H9 (cell line): ENCODE measurements at regions not wholly inside any gene's neighbourhood (a gene's known extent, or its start where the extent isn't known, plus 50 kb on each side); places are given as distances from the start of the nearest gene placed in this dataset.

ENCODE experiments used
- DNase-seq: peaks from one replicate; pipeline ENCODE4 v3.0.0-alpha.2; 2017
- H2AFZ ChIP-seq: one replicate; pipeline ENCODE4 v1.6.1; 2013; ENCODE audit warnings: mild to moderate bottlenecking, low read length, control low read depth, moderate library complexity
- H2AK5ac ChIP-seq: 2 replicates; pipeline ENCODE4 v1.6.1; 2013; ENCODE audit warnings: low read length, control low read depth, mixed read lengths; ENCODE audit not compliant: insufficient read length
- H2BK120ac ChIP-seq: one replicate; pipeline ENCODE4 v1.6.1; 2013; ENCODE audit warnings: low read depth, mild to moderate bottlenecking, low read length, control low read depth, inconsistent platforms; ENCODE audit not compliant: poor library complexity, severe bottlenecking
- H2BK12ac ChIP-seq: 2 replicates; pipeline ENCODE4 v1.6.1; 2013; ENCODE audit warnings: low read length, control low read depth, mixed read lengths, low read depth; ENCODE audit not compliant: insufficient read length
- H2BK15ac ChIP-seq: 2 replicates; pipeline ENCODE4 v1.6.1; 2013; ENCODE audit warnings: low read depth, low read length, control low read depth
- H2BK20ac ChIP-seq: one replicate; pipeline ENCODE4 v1.6.1; 2013; ENCODE audit warnings: low read depth, mild to moderate bottlenecking, low read length, control low read depth, inconsistent platforms; ENCODE audit not compliant: poor library complexity, severe bottlenecking
- H2BK5ac ChIP-seq: 2 replicates; pipeline ENCODE4 v1.6.1; 2013; ENCODE audit warnings: low read length, control low read depth, mixed read lengths; ENCODE audit not compliant: insufficient read length
- H3K14ac ChIP-seq: 2 replicates; pipeline ENCODE4 v1.6.1; 2013; ENCODE audit warnings: low read length, control low read depth; ENCODE audit not compliant: insufficient read depth
- H3K18ac ChIP-seq: 2 replicates; pipeline ENCODE4 v1.6.1; 2013; ENCODE audit warnings: low read depth, mild to moderate bottlenecking, mixed read lengths, low read length, control low read depth; ENCODE audit not compliant: insufficient read length
- H3K23ac ChIP-seq: 2 replicates; pipeline ENCODE4 v1.6.1; 2013; ENCODE audit warnings: low read length, control low read depth, mixed read lengths, low read depth; ENCODE audit not compliant: insufficient read length
- H3K23me2 ChIP-seq: 2 replicates; pipeline ENCODE4 v1.6.1; 2013; ENCODE audit warnings: low read depth, mild to moderate bottlenecking, mixed read lengths, low read length, control low read depth; ENCODE audit not compliant: insufficient read length, poor library complexity, severe bottlenecking
- H3K27ac ChIP-seq: 2 replicates; pipeline ENCODE4 v1.5.1; 2013; ENCODE audit warnings: low read length, control low read depth, mixed read lengths, low read depth; ENCODE audit not compliant: insufficient read length
- H3K27me3 ChIP-seq: 2 replicates; pipeline ENCODE4 v1.6.1; 2013; ENCODE audit warnings: low read length, control low read depth, inconsistent platforms; ENCODE audit not compliant: insufficient read depth
- H3K4ac ChIP-seq: 2 replicates; pipeline ENCODE4 v1.6.1; 2013; ENCODE audit warnings: low read depth, mild to moderate bottlenecking, control low read depth, inconsistent platforms, low read length, moderate library complexity
- H3K4me1 ChIP-seq: 2 replicates; pipeline ENCODE4 v1.6.1; 2013; ENCODE audit warnings: low read length, control low read depth, inconsistent platforms; ENCODE audit not compliant: insufficient read depth
- H3K4me2 ChIP-seq: 2 replicates; pipeline ENCODE4 v1.6.1; 2013; ENCODE audit warnings: low read length, control low read depth, mixed read lengths; ENCODE audit not compliant: insufficient read length, insufficient read depth
- H3K56ac ChIP-seq: 2 replicates; pipeline ENCODE4 v1.6.1; 2013; ENCODE audit warnings: low read depth, mild to moderate bottlenecking, mixed read lengths, low read length, control low read depth; ENCODE audit not compliant: insufficient read length
- H3K79me1 ChIP-seq: 2 replicates; pipeline ENCODE4 v1.6.1; 2013; ENCODE audit warnings: low read depth, mild to moderate bottlenecking, moderate library complexity, low read length, control low read depth, inconsistent platforms; ENCODE audit not compliant: insufficient read depth, poor library complexity, severe bottlenecking
- H3K79me2 ChIP-seq: 2 replicates; pipeline ENCODE4 v1.6.1; 2013; ENCODE audit warnings: low read length, control low read depth, inconsistent platforms; ENCODE audit not compliant: insufficient read depth
- H3K9ac ChIP-seq: 2 replicates; pipeline ENCODE4 v1.6.1; 2013; ENCODE audit warnings: low read length, control low read depth, mixed read lengths; ENCODE audit not compliant: insufficient read length; ENCODE audit errors: extremely low read depth
- H3K9me3 ChIP-seq: one replicate; pipeline ENCODE4 v1.6.1; 2013; ENCODE audit warnings: low read depth, low read length, inconsistent platforms; ENCODE audit not compliant: control insufficient read depth
- H3T11ph ChIP-seq: one replicate; pipeline ENCODE4 v1.6.1; 2013; ENCODE audit warnings: mild to moderate bottlenecking, low read length, control low read depth, inconsistent platforms
- H4K20me1 ChIP-seq: one replicate; pipeline ENCODE4 v1.6.1; 2013; ENCODE audit not compliant: control insufficient read depth, insufficient read length, insufficient read depth
- H4K5ac ChIP-seq: 2 replicates; pipeline ENCODE4 v1.6.1; 2013; ENCODE audit warnings: low read depth, mild to moderate bottlenecking, mixed read lengths, low read length, control low read depth; ENCODE audit not compliant: insufficient read length
- H4K8ac ChIP-seq: replicated peaks from 2 replicates; pipeline ENCODE4 v1.6.1; 2013; ENCODE audit warnings: low read length, control low read depth, mixed read lengths, low read depth; ENCODE audit not compliant: insufficient read length
- H4K91ac ChIP-seq: 2 replicates; pipeline ENCODE4 v1.6.1; 2013; ENCODE audit warnings: low read depth, mild to moderate bottlenecking, moderate library complexity, mixed read lengths, low read length, control low read depth; ENCODE audit not compliant: insufficient read length
- H3K27ac Mint-ChIP-seq, 3 experiments: 2 replicates in 2 of 3; 3 replicates in 1 of 3; pipeline ENCODE4 v1.8.0; 2020 to 2021; ENCODE audit warnings: mixed read lengths in 3 of 3, mild to moderate bottlenecking in 1 of 3, moderate library complexity in 1 of 3
- H3K27me3 Mint-ChIP-seq: 2 replicates; pipeline ENCODE4 v1.8.0; 2021; ENCODE audit warnings: low read depth, mild to moderate bottlenecking, moderate library complexity, mixed read lengths
- H3K36me3 Mint-ChIP-seq, 3 experiments: 2 replicates in 2 of 3; 3 replicates in 1 of 3; pipeline ENCODE4 v1.8.0; 2020 to 2021; ENCODE audit warnings: low read depth in 3 of 3, mixed read lengths in 3 of 3; ENCODE audit not compliant: insufficient read depth in 1 of 3
- H3K4me1 Mint-ChIP-seq, 2 experiments: 2 replicates each; pipeline ENCODE4 v1.8.0; 2020; ENCODE audit warnings: mixed read lengths in 2 of 2
- H3K4me3 Mint-ChIP-seq, 2 experiments: 2 replicates in 1 of 2; 3 replicates in 1 of 2; pipeline ENCODE4 v1.8.0; 2020 to 2021; ENCODE audit warnings: mild to moderate bottlenecking in 2 of 2, mixed read lengths in 2 of 2, moderate library complexity in 1 of 2
- H3K9me3 Mint-ChIP-seq, 2 experiments: 2 replicates in 1 of 2; 3 replicates in 1 of 2; pipeline ENCODE4 v1.8.0; 2020; ENCODE audit warnings: mild to moderate bottlenecking in 2 of 2, mixed read lengths in 2 of 2, moderate library complexity in 1 of 2
- CTCF ChIP-seq: fragments of 200-600 bp; sonication (generic); conservative IDR thresholded peaks from 3 replicates; pipeline ENCODE4 v1.8.0; 2021; ENCODE audit warnings: antibody characterized with exemption, mild to moderate bottlenecking
- WGBS: extraction: QIAGEN DNeasy Blood & Tissue Kit; methylation state at CpG from one replicate; pipeline ENCODE4 v1.1.7; 2013; ENCODE audit warnings: missing lambda C conversion rate, low lambda C conversion rate, mixed read lengths; ENCODE audit not compliant: insufficient read length; ENCODE audit errors: extremely low coverage; 5-methylcytosine and 5-hydroxymethylcytosine counted together

DNA sequence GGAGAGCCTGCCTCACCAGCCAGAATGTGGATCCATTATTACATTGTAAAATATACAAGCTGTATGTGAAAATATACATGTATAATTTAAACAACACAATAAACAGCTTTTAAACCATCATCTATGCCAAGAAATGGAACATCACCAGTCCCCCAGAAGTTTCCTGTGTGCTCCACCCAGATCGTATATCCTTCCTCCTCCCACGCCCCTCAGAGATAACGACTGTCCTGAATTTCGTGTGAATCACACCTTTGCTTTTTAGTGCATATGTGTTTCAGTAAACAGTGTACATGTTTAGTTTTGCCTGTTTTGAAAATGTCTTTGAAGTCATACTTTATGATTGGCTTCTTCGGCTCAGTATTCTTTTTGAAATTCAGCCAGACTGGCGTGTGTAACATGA, 134.6 kb upstream of the MYO10 start:
- H3K9me3 ChIP-seq = no peaks in the 10 kb centered on the region
- H3K4me1 Mint-ChIP-seq = peaks cover 3 to 14% of the 10 kb centered on the region in 2 experiments; a peak in 2 of 4 replicates
- no peaks in the 10 kb centered on the region for H3K36me3 Mint-ChIP-seq

More for the DNA sequence above, 134.6 kb upstream of the MYO10 start:
- no peak overlapping the region for H3K4me3 Mint-ChIP-seq
- Histone ChIP-seq H2AFZ (no peak overlapping the region), H3K23me2 (no peaks in the 10 kb centered on the region), H3K4me2 (no peak overlapping the region), H2BK15ac (no peak overlapping the region), H3K18ac (no peak overlapping the region), H2BK20ac (no peak overlapping the region), H3K56ac (no peak overlapping the region), H4K5ac (no peak overlapping the region), H3K4ac (no peak overlapping the region), H3K14ac (no peak overlapping the region), H3K9ac (no peak overlapping the region), H3K27me3 (no peaks in the 10 kb centered on the region), H2BK12ac (no peak overlapping the region), H3K4me1 (no peaks in the 10 kb centered on the region), H3K79me2 (no peaks in the 10 kb centered on the region), H4K20me1 (no peaks in the 10 kb centered on the region), H4K8ac (no peak overlapping the region), H2BK5ac (no peak overlapping the region), H3T11ph (no peak overlapping the region), H2AK5ac (no peak overlapping the region), H3K23ac (no peak overlapping the region), H2BK120ac (no peak overlapping the region), H3K79me1 (no peaks in the 10 kb centered on the region), H4K91ac (no peak overlapping the region), H3K27ac (no peak overlapping the region)
- H3K27ac Mint-ChIP-seq = no peak overlapping the region
- WGBS = no CpG with 5 or more reads among the region's 6 CpGs
- no peaks in the 10 kb centered on the region for H3K27me3 Mint-ChIP-seq
- no peaks in the 10 kb centered on the region for H3K9me3 Mint-ChIP-seq
- TF ChIP-seq CTCF = no peak
- no peak for DNase-seq
